Effector CD8-positive, alpha-beta T cell (primary cell): ENCODE measurements at regions not wholly inside any gene's neighbourhood (a gene's known extent, or its start where the extent isn't known, plus 50 kb on each side); places are given as distances from the start of the nearest gene placed in this dataset.

Experiments used
- DNase-seq: peaks from one replicate; lab custom pipeline; 2025; lab: John Stamatoyannopoulos, UW

GRCh38 chr21:28235169-28235895 is 757.3 kb downstream of the LTN1 start:
- DNase-seq: no peak

GRCh38 chr21:28234326-28234725 is 758.4 kb downstream of the LTN1 start:
- DNase-seq: no peak

- no peak for DNase-seq
Measured at GRCh38 chr21:28233536-28234220, 759.0 kb downstream of the LTN1 start.

GRCh38 chr21:28230559-28230958 is 762.1 kb downstream of the LTN1 start:
- DNase-seq: no peak

GRCh38 chr21:28229814-28230213 is 762.9 kb downstream of the LTN1 start:
- DNase-seq: no peak

GRCh38 chr21:28228636-28228995 is 764.1 kb downstream of the LTN1 start:
- DNase-seq: no peak

GRCh38 chr21:28227881-28228635 is 764.6 kb downstream of the LTN1 start:
- DNase-seq: no peak

- no peak for DNase-seq
Measured at GRCh38 chr21:28226563-28226962, 766.1 kb downstream of the LTN1 start.

- DNase-seq: no peak
Measured at GRCh38 chr21:28224191-28224726, 768.4 kb downstream of the LTN1 start.

GRCh38 chr21:28221984-28222383 is 770.7 kb downstream of the LTN1 start:
- DNase-seq: no peak

- no peak for DNase-seq
Measured at GRCh38 chr21:28220680-28221079, 772.0 kb downstream of the LTN1 start.

GRCh38 chr21:28216976-28217523 is 775.6 kb downstream of the LTN1 start:
- no peak for DNase-seq

- no peak for DNase-seq
Measured at GRCh38 chr21:28215214-28215954, 777.3 kb downstream of the LTN1 start.

- no peak for DNase-seq
Measured at GRCh38 chr21:28214786-28215185, 777.9 kb downstream of the LTN1 start.

GRCh38 chr21:28213261-28213660 is 779.4 kb downstream of the LTN1 start:
- no peak for DNase-seq

- DNase-seq: no peak
Measured at GRCh38 chr21:28212061-28212460, 780.6 kb downstream of the LTN1 start.

- DNase-seq: no peak
Measured at GRCh38 chr21:28207436-28208173, 785.1 kb downstream of the LTN1 start.

- DNase-seq: no peak
Measured at GRCh38 chr21:28200726-28201125, 792.0 kb downstream of the LTN1 start.

- no peak for DNase-seq
Measured at GRCh38 chr21:28196981-28197380, 795.7 kb downstream of the LTN1 start.

- DNase-seq: no peak
Measured at GRCh38 chr21:28193189-28193588, 799.5 kb downstream of the LTN1 start.

GRCh38 chr21:28186604-28187003 is 806.1 kb downstream of the LTN1 start:
- no peak for DNase-seq
